ENCODE measurements at regions not wholly inside any gene's neighbourhood (a gene's known extent, or its start where the extent isn't known, plus 50 kb on each side); places are given as distances from the start of the nearest gene placed in this dataset.

- DNase-seq (ENCODE audit: insufficient read length, low spot score) (no peak), FAIRE-seq (no peak)
- TF ChIP-seq CTCF (IDR thresholded peaks at IDR 0.05; ENCODE audit: insufficient read depth, missing control alignments), result no peak
Observed at GRCh38 chr5:162382839-162383238, 315.3 kb downstream of the GABRG2 start.

- FAIRE-seq, result no peak
- DNase-seq (ENCODE audit: insufficient read length, low spot score), result no peak
- TF ChIP-seq CTCF (IDR thresholded peaks at IDR 0.05; ENCODE audit: insufficient read depth, missing control alignments), result no peak
Observed at GRCh38 chr5:162384225-162384624, 316.7 kb downstream of the GABRG2 start.

- no peak for TF ChIP-seq CTCF (IDR thresholded peaks at IDR 0.05; ENCODE audit: insufficient read depth, missing control alignments)
- no peak for FAIRE-seq
Observed at GRCh38 chr5:162391833-162392232, 324.3 kb downstream of the GABRG2 start.

GRCh38 chr5:162392336-162392735 is 324.8 kb downstream of the GABRG2 start:
- DNase-seq (ENCODE audit: insufficient read length, low spot score), result no peak
- TF ChIP-seq CTCF (IDR thresholded peaks at IDR 0.05; ENCODE audit: insufficient read depth, missing control alignments), result no peak
- no peak for FAIRE-seq

More at GRCh38 chr5:162391833-162392232, 324.3 kb downstream of the GABRG2 start:
- no peak for DNase-seq (ENCODE audit: insufficient read length, low spot score)

- DNase-seq (ENCODE audit: insufficient read length, low spot score) (no peak), FAIRE-seq (no peak)
- no peak for TF ChIP-seq CTCF (IDR thresholded peaks at IDR 0.05; ENCODE audit: insufficient read depth, missing control alignments)
Observed at GRCh38 chr5:162393534-162393933, 326.0 kb downstream of the GABRG2 start.

- no peak for TF ChIP-seq CTCF (IDR thresholded peaks at IDR 0.05; ENCODE audit: insufficient read depth, missing control alignments)
- DNase-seq (ENCODE audit: insufficient read length, low spot score), result no peak
- FAIRE-seq, result no peak
Observed at GRCh38 chr5:162407614-162408013, 340.0 kb downstream of the GABRG2 start.

GRCh38 chr5:162410365-162410764 is 342.8 kb downstream of the GABRG2 start:
- no peak for FAIRE-seq
- TF ChIP-seq CTCF (IDR thresholded peaks at IDR 0.05; ENCODE audit: insufficient read depth, missing control alignments), result no peak
- no peak for DNase-seq (ENCODE audit: insufficient read length, low spot score)
